Liver (tissue), 8 donors: ENCODE measurements at regions not wholly inside any gene's neighbourhood (a gene's known extent, or its start where the extent isn't known, plus 50 kb on each side); places are given as distances from the start of the nearest gene placed in this dataset.

Experiments used
- DNase-seq: peaks from one replicate; pipeline ENCODE4 v3.0.0-alpha.2; 2017; ENCODE audit warnings: low spot score
- H3K27ac ChIP-seq, 2 donors: one replicate each; pipeline ENCODE4 v1.7.0; 2013; ENCODE audit warnings: inconsistent platforms in 2 of 2, low read length in 2 of 2, control low read depth in 1 of 2, low read depth in 1 of 2, mild to moderate bottlenecking in 1 of 2
- H3K27me3 ChIP-seq, 4 donors: one replicate each; pipeline versions ENCODE4 v1.6.1 to v1.7.0; 2013; ENCODE audit warnings: low read length in 3 of 4, inconsistent platforms in 1 of 4, mild to moderate bottlenecking in 1 of 4, moderate library complexity in 1 of 4; ENCODE audit not compliant: control insufficient read depth in 4 of 4, insufficient read depth in 4 of 4
- H3K36me3 ChIP-seq, 4 donors: one replicate each; pipeline versions ENCODE4 v1.6.1 to v1.7.0; 2013; ENCODE audit warnings: low read length in 3 of 4, mild to moderate bottlenecking in 3 of 4, low read depth in 1 of 4, moderate library complexity in 1 of 4; ENCODE audit not compliant: control insufficient read depth in 4 of 4, insufficient read depth in 3 of 4
- H3K4me1 ChIP-seq, 4 donors: one replicate each; pipeline versions ENCODE4 v1.6.1 to v1.7.0; 2013; ENCODE audit warnings: low read length in 3 of 4, mild to moderate bottlenecking in 3 of 4, moderate library complexity in 1 of 4; ENCODE audit not compliant: control insufficient read depth in 4 of 4, insufficient read depth in 4 of 4
- H3K4me3 ChIP-seq, 3 donors: one replicate each; pipeline versions ENCODE4 v1.6.1 to v1.7.0; 2013; ENCODE audit warnings: low read length in 3 of 3, control low read depth in 1 of 3, low read depth in 1 of 3, mild to moderate bottlenecking in 1 of 3
- H3K9ac ChIP-seq, 2 donors: one replicate each; pipeline ENCODE4 v1.7.0; 2013; ENCODE audit warnings: low read length in 2 of 2, mild to moderate bottlenecking in 2 of 2, moderate library complexity in 2 of 2, control low read depth in 1 of 2, low read depth in 1 of 2
- H3K9me3 ChIP-seq, 4 donors: one replicate each; pipeline versions ENCODE4 v1.6.1 to v1.7.0; 2013; ENCODE audit warnings: low read length in 3 of 4; ENCODE audit not compliant: control insufficient read depth in 4 of 4
- ATF3 ChIP-seq: IDR thresholded peaks from 2 replicates; pipeline ENCODE4 v1.6.1; 2016; ENCODE audit warnings: antibody characterized with exemption
- CTCF ChIP-seq: fragments of 150-350 bp; IDR thresholded peaks from 2 replicates; pipeline ENCODE4 v1.5.1; 2017; ENCODE audit warnings: improper control_type of control experiment, low read depth, low read length; ENCODE audit not compliant: missing input control
- EGR1 ChIP-seq, 2 donors: IDR thresholded peaks; 2 replicates each; pipeline ENCODE4 v1.6.1; 2016 to 2018; ENCODE audit warnings: antibody characterized with exemption in 2 of 2, low read depth in 2 of 2
- FOXA2 ChIP-seq: IDR thresholded peaks from 2 replicates; pipeline ENCODE4 v1.6.1; 2016; ENCODE audit warnings: antibody characterized with exemption
- GABPA ChIP-seq, 2 donors: IDR thresholded peaks in 1 of 2; conservative IDR thresholded peaks in 1 of 2; 2 replicates each; pipeline ENCODE4 v1.6.1; 2016; ENCODE audit warnings: antibody characterized with exemption in 2 of 2, mild to moderate bottlenecking in 1 of 2, moderate library complexity in 1 of 2
- HNF4A ChIP-seq, 2 donors: conservative IDR thresholded peaks; 2 replicates each; pipeline ENCODE4 v1.6.1; 2016; ENCODE audit warnings: antibody characterized with exemption in 2 of 2, mild to moderate bottlenecking in 2 of 2
- HNF4G ChIP-seq: IDR thresholded peaks from 2 replicates; pipeline ENCODE4 v1.6.1; 2016; ENCODE audit warnings: antibody characterized with exemption
- JUND ChIP-seq, 2 donors: IDR thresholded peaks; 2 replicates each; pipeline ENCODE4 v1.6.1; 2016; ENCODE audit warnings: antibody characterized with exemption in 2 of 2
- MAX ChIP-seq: IDR thresholded peaks from 2 replicates; pipeline ENCODE4 v1.6.1; 2016; ENCODE audit warnings: antibody characterized with exemption
- NR2F2 ChIP-seq: IDR thresholded peaks from 2 replicates; pipeline ENCODE4 v1.6.1; 2016; ENCODE audit warnings: antibody characterized with exemption
- RAD21 ChIP-seq, 2 donors: IDR thresholded peaks; 2 replicates each; pipeline ENCODE4 v1.6.1; 2016; ENCODE audit warnings: antibody characterized with exemption in 2 of 2, mild to moderate bottlenecking in 2 of 2
- RXRA ChIP-seq, 2 donors: IDR thresholded peaks; 2 replicates each; pipeline ENCODE4 v1.6.1; 2017 to 2018; ENCODE audit warnings: antibody characterized with exemption in 2 of 2, mild to moderate bottlenecking in 1 of 2
- SP1 ChIP-seq: IDR thresholded peaks from 2 replicates; pipeline ENCODE4 v1.6.1; 2018; ENCODE audit warnings: antibody characterized with exemption, mild to moderate bottlenecking
- TAF1 ChIP-seq: conservative IDR thresholded peaks from 2 replicates; pipeline ENCODE4 v1.6.1; 2016; ENCODE audit warnings: antibody characterized with exemption, mild to moderate bottlenecking
- YY1 ChIP-seq: IDR thresholded peaks from 2 replicates; pipeline ENCODE4 v1.6.1; 2016; ENCODE audit warnings: antibody characterized with exemption, mild to moderate bottlenecking
- ZBTB33 ChIP-seq: IDR thresholded peaks from 2 replicates; pipeline ENCODE4 v1.6.1; 2016; ENCODE audit warnings: antibody characterized with exemption
- WGBS: extraction: QIAGEN DNeasy Blood & Tissue Kit; methylation state at CpG from one replicate; pipeline ENCODE4 v1.1.7; 2013; 5-methylcytosine and 5-hydroxymethylcytosine counted together
- donor health status: healthy.
- donor health status: healthy.
- donor health status: healthy.
- donor health status: healthy.
- donor health status: healthy.

GRCh38 chr2:38176619-38177021, 100.7 kb upstream of the CYP1B1 start:
- peaks cover 1 to 66% (median 35%) of the 10 kb centered on the region in 4 donors for H3K4me1 ChIP-seq
- 97% methylated on average over 2 of the region's 2 CpGs for WGBS
- no peak overlapping the region for H3K9ac ChIP-seq
- H3K36me3 ChIP-seq = no peaks in the 10 kb centered on the region
- no peaks in the 10 kb centered on the region for H3K9me3 ChIP-seq
- H3K27me3 ChIP-seq = no peaks in the 10 kb centered on the region
- TF ChIP-seq GABPA (IDR thresholded peaks at IDR 0.05 in 1 of 2, conservative IDR thresholded peaks at IDR 0.05 in 1 of 2) (no peak), TAF1 (no peak), JUND (IDR thresholded peaks at IDR 0.05) (no peak), EGR1 (IDR thresholded peaks at IDR 0.05; ENCODE audit: low read depth in 2 of 2) (no peak)
- DNase-seq = no peak
- no peak overlapping the region for H3K4me3 ChIP-seq
- H3K27ac ChIP-seq = peak overlapping the region; percentile 37 to 56

- peak overlapping the region; percentile 36 to 42 for H3K27ac ChIP-seq
- no peaks in the 10 kb centered on the region for H3K9me3 ChIP-seq
- H3K4me1 ChIP-seq = peaks cover 3 to 80% (median 48%) of the 10 kb centered on the region in 4 donors
- no peak for DNase-seq
- H3K9ac ChIP-seq = no peak overlapping the region
- H3K36me3 ChIP-seq = no peaks in the 10 kb centered on the region
- 44% methylated on average over 7 of the region's 7 CpGs for WGBS
- no peaks in the 10 kb centered on the region for H3K27me3 ChIP-seq
- H3K4me3 ChIP-seq = peak overlapping the region in 2 of 3 donors; percentile 21 to 28
- TF ChIP-seq RXRA (IDR thresholded peaks at IDR 0.05) = no peak
- TF ChIP-seq YY1 = peak; percentile 35
Observed at GRCh38 chr2:38174646-38175423, 98.9 kb upstream of the CYP1B1 start.

GRCh38 chr2:38174131-38174530, 98.2 kb upstream of the CYP1B1 start:
- H3K27ac ChIP-seq = peak overlapping the region in 1 of 2 donors; percentile 63
- no peak overlapping the region for H3K4me3 ChIP-seq
- H3K9me3 ChIP-seq = no peaks in the 10 kb centered on the region
- peaks cover 3 to 80% (median 48%) of the 10 kb centered on the region in 4 donors for H3K4me1 ChIP-seq
- 95% methylated on average over 2 of the region's 2 CpGs for WGBS
- H3K9ac ChIP-seq = no peak overlapping the region
- no peak for DNase-seq
- H3K36me3 ChIP-seq = no peaks in the 10 kb centered on the region
- no peak for TF ChIP-seq FOXA2
- no peaks in the 10 kb centered on the region for H3K27me3 ChIP-seq

GRCh38 chr2:38173683-38174082, 97.7 kb upstream of the CYP1B1 start:
- H3K9me3 ChIP-seq = no peaks in the 10 kb centered on the region
- H3K9ac ChIP-seq = no peak overlapping the region
- H3K4me1 ChIP-seq = peaks cover 3 to 77% (median 46%) of the 10 kb centered on the region in 4 donors
- no peak overlapping the region for H3K4me3 ChIP-seq
- H3K36me3 ChIP-seq = no peaks in the 10 kb centered on the region
- H3K27ac ChIP-seq = peak overlapping the region in 1 of 2 donors; percentile 63
- H3K27me3 ChIP-seq = no peaks in the 10 kb centered on the region
- DNase-seq = no peak
- 78% methylated on average over 4 of the region's 4 CpGs for WGBS
- TF ChIP-seq YY1 = no peak
- TF ChIP-seq EGR1 (IDR thresholded peaks at IDR 0.05; ENCODE audit: low read depth in 2 of 2) = no peak
- no peak for TF ChIP-seq HNF4A (conservative IDR thresholded peaks at IDR 0.05)
- no peak for TF ChIP-seq FOXA2
- TF ChIP-seq MAX = no peak
- no peak for TF ChIP-seq JUND (IDR thresholded peaks at IDR 0.05)
- no peak for TF ChIP-seq TAF1
- no peak for TF ChIP-seq RAD21 (IDR thresholded peaks at IDR 0.05)
- no peak for TF ChIP-seq CTCF
- no peak for TF ChIP-seq ZBTB33
- TF ChIP-seq HNF4G = no peak
- no peak for TF ChIP-seq RXRA (IDR thresholded peaks at IDR 0.05)
- no peak for TF ChIP-seq ATF3
- TF ChIP-seq NR2F2 = no peak
- no peak for TF ChIP-seq SP1
